Kidney tubule cell (primary cell): ENCODE measurements at regions not wholly inside any gene's neighbourhood (a gene's known extent, or its start where the extent isn't known, plus 50 kb on each side); places are given as distances from the start of the nearest gene placed in this dataset.

Source experiments
- DNase-seq: peaks from one replicate; pipeline ENCODE4 v3.0.0-alpha.2; 2018; ENCODE audit warnings: low spot score

GRCh38 chr14:38507299-38507698 lies 251.4 kb upstream of the CLEC14A start:
- no peak for DNase-seq

DNA sequence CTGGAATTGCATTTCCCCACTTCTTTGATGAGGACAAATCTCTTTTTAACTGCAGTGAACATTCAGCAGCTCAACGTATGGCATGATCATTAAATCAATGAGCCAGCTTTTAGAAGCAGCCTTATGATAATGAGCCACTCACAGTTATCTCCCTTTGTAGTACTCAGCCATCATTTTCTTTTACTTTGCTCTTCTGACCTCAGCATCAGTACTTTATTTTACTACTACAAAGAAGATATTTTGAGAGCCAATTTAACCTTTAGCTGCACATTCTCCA lies 250.0 kb upstream of the CLEC14A start:
- DNase-seq: no peak

- DNase-seq: no peak
Observed at GRCh38 chr14:38505221-38505972, 249.5 kb upstream of the CLEC14A start.

DNA sequence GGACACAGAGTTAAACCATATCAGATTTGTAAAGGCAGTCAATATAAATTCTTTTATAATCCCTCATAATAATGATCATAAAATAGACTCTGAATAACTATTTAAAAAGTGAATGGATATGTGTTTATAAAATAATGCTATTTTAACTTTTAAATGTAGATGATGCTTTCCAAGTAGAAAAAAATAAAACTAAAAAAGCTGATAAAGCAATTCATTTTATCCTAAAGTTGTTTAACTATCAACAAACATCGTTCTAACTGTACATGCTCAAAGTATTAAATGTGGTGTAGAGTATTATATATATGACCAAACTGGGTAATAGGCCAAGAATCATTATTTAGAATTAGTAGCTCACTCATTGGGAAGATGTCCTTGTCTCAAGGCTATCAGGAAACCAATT lies 248.3 kb upstream of the CLEC14A start:
- DNase-seq: no peak

DNA sequence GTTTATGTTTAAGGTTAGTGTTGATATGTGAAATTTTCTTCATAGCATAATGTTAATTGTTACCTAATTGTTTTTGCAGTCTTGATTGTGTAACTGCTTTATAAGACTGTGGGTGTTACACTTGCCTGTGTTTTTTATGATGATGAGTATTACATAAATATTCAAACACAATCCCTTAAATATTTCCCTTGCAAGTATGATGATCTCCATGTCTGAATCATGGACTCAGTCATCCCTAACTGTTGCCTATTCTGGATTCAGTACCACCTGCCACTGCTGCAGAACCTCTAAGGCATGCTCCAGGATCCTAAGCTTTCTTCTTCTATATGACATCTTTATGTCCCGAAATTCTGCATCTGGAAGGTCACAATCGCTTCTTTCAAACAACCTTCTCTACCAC lies 246.3 kb upstream of the CLEC14A start:
- no peak for DNase-seq

DNA sequence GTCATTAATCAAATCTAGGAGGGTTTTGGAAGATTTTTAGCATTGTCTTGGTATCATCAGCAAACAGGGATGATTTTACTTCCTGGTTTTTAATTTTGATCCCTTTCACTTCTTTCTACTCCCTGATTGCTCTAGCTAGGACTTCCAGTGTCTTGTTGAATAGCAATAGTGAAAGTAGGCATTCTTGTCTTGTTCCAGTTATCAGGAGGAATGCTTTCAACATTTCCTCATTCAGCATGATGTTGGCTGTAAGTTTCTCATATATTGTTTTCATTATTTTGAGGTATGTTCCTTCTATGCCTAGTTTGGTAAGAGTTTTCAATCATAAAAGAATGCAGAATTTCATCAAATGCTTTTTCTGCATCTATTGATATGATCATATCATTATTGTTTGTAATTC lies 244.2 kb upstream of the CLEC14A start:
- DNase-seq: no peak

GRCh38 chr14:38496092-38496491 lies 240.2 kb upstream of the CLEC14A start:
- DNase-seq: no peak

GRCh38 chr14:38490273-38490672 lies 234.4 kb upstream of the CLEC14A start:
- no peak for DNase-seq

DNA sequence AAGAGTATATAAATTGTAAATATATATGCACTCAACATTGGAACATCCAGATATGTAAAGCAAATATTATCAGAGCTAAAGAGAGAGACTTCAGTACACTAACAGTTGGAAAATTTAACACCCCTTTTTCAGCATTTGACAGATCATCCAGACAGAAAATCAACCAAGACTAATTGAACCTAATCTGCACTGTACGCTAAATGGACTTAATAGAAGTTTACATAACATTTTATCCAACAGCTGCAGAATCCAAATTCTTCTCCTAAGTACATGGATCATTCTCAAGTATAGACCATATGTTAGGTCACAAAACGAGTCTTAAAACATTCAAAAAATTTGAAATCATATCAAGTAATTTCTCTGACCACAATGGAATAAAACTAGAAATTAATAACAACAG lies 229.1 kb upstream of the CLEC14A start:
- no peak for DNase-seq

- DNase-seq: no peak
Observed at GRCh38 chr14:38481952-38482678, 226.2 kb upstream of the CLEC14A start.

DNA sequence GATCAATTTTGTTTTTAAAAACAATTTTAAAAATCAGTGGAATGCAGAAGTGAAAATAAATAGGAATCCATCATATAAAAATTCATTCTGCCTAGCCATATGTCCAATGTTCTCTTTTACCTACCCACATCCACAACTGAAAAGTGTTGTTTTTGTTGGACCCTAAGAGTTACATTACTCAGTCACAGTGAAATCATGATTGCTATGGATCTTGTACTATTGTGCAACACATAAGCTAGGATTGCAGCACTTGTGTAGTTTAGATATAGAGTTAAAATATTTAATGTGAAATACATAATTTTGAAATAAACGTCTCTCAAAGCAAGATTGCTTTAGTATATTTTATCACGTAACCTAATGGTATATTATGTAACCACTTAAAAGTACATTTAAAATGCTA lies 213.3 kb upstream of the CLEC14A start:
- no peak for DNase-seq

GRCh38 chr14:38442208-38442607 lies 186.3 kb upstream of the CLEC14A start:
- no peak for DNase-seq

DNA sequence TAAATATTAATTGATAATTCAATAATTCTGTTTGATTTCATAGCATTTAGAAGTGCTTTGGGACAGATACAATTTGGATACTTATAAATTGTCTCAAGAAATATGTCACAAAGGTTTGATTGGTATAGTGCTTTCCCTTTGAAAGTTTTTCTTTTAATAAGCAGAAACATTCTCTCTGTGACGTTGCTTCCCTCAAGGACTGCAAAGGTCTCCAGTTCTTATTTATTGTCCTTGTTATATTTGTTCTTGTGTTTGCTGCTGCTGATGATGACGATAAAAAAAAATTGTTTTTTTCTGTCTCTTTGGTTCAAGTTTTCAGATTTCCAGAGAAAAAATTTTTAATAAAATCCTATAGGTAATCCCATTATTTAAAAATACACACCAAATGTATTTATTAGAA lies 176.3 kb upstream of the CLEC14A start:
- no peak for DNase-seq

DNA sequence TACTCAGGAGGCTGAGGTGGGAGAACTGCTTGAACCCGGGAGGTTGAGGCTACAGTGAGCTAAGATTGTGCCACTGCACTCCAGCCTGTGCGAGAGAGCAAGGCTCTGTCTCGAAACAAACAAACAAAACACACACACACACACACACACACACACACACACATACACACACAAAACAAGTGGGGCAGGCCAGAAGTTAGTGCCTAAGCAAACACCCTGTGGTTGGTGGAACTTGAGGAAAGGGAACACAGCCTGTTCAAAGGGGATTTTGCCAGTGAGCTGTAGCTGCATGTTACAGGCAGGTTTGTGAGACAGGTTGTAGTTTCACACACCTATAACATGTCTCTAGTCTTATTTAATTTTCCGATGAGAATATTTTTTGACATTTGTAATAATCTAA lies 175.3 kb upstream of the CLEC14A start:
- no peak for DNase-seq

- DNase-seq: no peak
Observed at GRCh38 chr14:38430522-38430921, 174.6 kb upstream of the CLEC14A start.

DNA sequence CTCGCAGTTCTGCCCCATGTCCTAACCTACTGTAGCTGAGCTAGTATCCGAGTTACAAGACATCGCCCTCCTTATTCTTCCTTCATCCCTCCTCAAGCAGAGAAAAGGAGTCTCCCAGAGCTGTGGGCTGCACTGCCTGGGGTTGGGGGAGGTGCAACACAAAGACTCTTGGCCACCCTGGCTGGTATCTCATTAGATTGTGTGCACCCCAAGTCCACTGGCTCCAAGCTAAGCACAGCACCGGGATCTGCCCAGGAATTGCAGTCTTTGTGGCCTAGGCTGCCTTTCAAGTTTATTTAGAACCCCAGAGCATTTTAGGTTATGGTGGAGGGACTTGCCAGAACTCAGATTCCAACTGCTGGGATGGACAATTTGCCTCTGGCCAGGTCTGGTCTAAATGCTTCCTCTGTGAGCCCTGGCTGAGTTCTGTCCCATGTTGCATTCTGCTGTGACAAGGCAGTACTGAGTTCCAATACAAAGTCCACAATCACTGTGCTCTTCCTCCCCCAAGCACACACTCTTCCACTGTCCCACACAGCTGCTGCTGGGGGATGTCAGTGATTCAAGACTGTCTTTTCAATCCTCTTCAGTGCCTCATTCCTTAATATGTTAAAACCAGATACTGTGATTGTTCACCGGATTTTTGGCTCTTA lies 169.6 kb upstream of the CLEC14A start:
- DNase-seq: no peak

DNA sequence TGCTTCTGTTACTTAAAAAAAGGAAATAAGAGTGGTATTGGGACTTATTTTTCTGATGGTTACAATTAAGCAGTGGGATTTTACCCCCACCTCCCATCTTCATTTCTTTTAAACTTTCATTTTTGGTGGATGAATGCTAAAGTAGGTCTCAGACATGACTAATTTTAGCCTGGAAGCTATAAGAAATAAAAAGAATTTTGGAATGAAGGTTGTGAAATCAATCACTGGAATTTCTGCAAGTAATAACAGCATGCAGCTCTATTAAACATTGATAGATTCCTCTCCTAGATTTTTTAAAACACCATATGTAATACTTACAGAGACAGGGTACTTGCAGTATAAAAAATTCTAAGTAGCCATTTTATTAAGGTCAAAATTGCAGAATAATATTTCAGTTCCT lies 164.2 kb upstream of the CLEC14A start:
- no peak for DNase-seq

DNA sequence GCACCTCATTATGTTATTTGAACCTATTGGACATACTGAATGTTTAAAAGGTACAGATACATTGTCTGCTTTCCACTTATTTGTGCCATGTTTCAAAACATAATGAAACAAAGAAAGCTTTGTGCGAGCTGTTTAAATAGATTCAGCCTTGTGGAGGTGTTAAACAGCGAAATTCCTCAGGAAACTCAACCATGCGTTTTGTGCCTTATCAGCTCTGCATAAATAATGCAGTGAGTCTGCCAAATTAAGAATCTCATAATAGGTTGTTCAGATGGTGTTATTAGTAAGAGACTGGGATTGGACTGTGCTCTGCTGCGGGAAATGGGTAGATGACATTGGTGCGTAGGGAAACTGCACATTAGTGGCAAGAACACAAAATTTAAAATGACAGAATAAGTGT lies 163.7 kb upstream of the CLEC14A start:
- no peak for DNase-seq

GRCh38 chr14:38412654-38413053 lies 156.8 kb upstream of the CLEC14A start:
- no peak for DNase-seq

- no peak for DNase-seq
Observed at GRCh38 chr14:38410442-38410841, 154.5 kb upstream of the CLEC14A start.

DNA sequence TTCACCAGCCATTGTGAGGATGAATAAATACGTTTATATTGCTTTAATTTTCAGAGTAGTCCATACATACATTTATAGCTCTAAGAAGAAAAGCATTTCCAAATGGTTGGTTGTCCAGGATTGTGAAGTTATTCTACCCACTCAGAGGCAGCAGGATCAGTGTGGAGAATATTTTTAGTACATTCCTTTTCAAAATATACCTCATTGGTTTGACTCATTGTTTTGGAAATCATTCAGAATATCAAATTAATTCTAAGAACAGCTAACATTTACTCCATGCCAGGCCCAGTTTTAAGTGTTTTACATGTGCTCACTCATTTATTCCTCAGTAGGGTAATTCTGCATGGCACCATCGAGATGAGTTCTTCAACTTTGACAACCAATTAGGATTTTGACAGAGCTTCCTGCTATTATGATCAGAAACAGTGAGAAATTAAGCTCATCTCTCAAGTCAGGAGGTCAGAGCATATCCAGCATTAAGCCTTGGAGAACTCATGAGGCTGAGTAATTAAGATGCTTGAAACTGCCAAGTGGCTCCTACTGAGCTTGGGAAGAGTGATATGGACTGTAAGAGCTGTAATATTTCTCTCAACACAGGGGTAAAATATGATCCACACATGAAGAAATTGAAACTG lies 153.3 kb upstream of the CLEC14A start:
- no peak for DNase-seq

DNA sequence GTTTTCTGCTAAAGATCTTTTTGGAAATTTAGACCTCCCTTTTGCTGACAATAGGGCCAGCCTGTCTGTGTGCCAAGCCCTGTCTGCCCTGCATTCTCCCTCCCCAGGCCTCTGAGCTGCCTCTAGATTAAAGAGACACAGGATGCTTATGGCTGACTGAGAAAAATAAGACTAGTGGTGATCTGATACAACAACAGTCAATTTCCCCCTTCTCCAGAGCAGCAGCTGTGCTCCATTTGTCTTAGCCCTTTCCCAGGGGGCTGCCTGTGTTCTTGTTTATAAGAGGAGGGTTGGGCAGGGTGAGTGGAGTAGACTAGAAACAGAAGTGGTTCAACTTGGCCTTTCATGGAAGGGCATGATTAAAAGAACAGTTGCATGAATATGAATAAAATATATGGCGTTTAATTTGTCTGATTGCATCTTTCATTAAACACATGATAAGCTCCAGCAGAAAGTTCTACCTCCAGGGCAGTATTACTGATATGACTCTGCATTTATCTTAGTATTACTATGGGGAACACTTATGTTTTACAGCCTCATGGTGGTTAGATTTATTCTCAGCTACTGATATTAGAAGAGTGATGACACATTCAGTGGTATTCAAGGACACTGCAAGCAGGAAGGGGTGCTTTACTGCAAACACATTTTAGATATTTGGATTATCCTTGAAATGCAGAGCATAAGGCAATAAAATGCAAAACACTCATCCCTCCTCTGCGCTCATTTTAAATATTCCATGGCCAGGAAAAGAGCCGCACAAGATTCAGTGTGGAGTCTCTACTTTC lies 150.2 kb upstream of the CLEC14A start:
- no peak for DNase-seq
